Fibroblast of the aortic adventitia (primary cell): ENCODE measurements at regions not wholly inside any gene's neighbourhood (a gene's known extent, or its start where the extent isn't known, plus 50 kb on each side); places are given as distances from the start of the nearest gene placed in this dataset.

Experiments
- DNase-seq: peaks from one replicate; pipeline ENCODE4 v3.0.0-alpha.2; 2010; ENCODE audit warnings: low read depth
- H3K4me3 ChIP-seq: 2 replicates; pipeline ENCODE4 v1.5.1; 2011; ENCODE audit warnings: low read depth, mild to moderate bottlenecking, control low read depth, low read length, moderate library complexity
- CTCF ChIP-seq: IDR thresholded peaks from 2 replicates; pipeline ENCODE4 v1.5.1; 2011; ENCODE audit warnings: mild to moderate bottlenecking, low read length, control low read depth, inconsistent platforms; ENCODE audit not compliant: insufficient read depth

DNA sequence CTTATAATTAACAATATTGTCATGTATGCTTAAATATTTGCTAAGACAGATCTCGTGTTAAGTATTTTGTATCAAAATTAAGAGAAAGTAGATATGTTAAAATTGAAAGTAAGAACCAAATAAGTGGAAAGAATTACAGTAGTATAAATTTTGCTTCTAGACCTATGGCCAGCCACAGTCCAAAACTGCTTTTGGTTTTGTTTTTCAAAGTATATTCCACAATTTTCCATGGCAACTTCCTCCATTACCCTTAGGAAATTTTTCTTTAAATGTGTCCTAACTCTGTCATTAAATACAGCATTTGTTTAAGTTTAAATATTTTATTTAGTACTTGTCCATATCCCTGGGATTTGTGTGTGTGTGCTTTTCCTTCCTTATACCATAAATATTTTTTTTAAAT is 689.0 kb downstream of the DIAPH3 start:
- TF ChIP-seq CTCF: no peak
- no peak for DNase-seq
- H3K4me3 ChIP-seq: no peak overlapping the region

- TF ChIP-seq CTCF: no peak
- H3K4me3 ChIP-seq: no peak overlapping the region
- DNase-seq: no peak
These were observed 687.8 kb downstream of the DIAPH3 start for GRCh38 chr13:59475911-59476310.

DNA sequence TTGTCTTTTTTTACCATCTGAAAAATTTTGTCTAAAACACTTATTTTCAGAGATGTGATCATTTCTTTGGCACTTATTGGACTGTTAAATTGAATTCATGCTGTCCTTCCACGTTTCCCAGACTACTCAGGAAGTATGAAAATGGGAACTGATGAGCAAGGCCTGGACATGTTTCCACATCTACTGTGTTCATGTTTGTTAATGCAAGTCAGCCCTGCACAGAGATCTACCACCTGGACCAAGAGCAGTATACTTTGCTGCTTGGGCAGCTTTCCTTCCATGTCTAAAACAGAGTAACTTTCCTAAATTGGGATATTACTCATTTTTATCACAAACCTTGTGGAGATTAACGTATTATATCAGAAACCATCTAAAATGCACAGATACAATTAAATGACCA is 687.4 kb downstream of the DIAPH3 start:
- no peak for DNase-seq
- no peak for TF ChIP-seq CTCF

GRCh38 chr13:59477011-59477410 is 686.7 kb downstream of the DIAPH3 start:
- no peak for DNase-seq
- no peak overlapping the region for H3K4me3 ChIP-seq
- peak; percentile 22 for TF ChIP-seq CTCF

More for the DNA sequence above, 687.4 kb downstream of the DIAPH3 start:
- H3K4me3 ChIP-seq: no peak overlapping the region

DNA sequence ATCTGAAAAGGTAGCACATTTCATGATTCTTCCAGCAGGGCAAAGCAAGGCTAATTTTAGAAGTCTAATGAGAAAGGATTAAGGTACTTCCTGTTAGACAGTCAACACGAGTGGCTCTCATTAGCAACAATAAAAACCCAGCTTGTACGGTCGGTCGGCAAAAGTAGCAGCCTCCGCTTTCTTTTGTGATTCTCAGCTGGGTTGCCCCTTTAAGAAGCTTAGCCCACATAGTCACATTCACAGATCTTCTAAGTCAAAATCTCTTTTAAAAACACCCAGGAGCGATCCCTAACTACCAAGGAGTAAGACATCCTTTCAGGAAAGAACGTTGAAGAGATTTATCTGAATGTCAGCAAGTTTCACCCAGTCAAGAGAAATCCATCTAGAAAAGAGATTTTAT is 684.8 kb downstream of the DIAPH3 start:
- no peak for TF ChIP-seq CTCF
- DNase-seq: no peak
- H3K4me3 ChIP-seq: no peak overlapping the region

GRCh38 chr13:59479629-59480028 is 684.1 kb downstream of the DIAPH3 start:
- TF ChIP-seq CTCF: no peak
- DNase-seq: no peak
- H3K4me3 ChIP-seq: no peak overlapping the region
